ENCODE measurements at regions not wholly inside any gene's neighbourhood (a gene's known extent, or its start where the extent isn't known, plus 50 kb on each side); places are given as distances from the start of the nearest gene placed in this dataset.
"Not testable (repeated sequence)": the region's sequence is repeated elsewhere in the genome, so short reads cannot be mapped to it uniquely, and the experiment has no call there.

GRCh38 chr12:63040526-63041220, 105.7 kb upstream of the PPM1H start:
- DNase-seq (ENCODE audit: low spot score) = no peak

- no peak for DNase-seq (ENCODE audit: low spot score)
Observed at GRCh38 chr12:63038713-63039100, 103.8 kb upstream of the PPM1H start.

GRCh38 chr12:63037746-63038712, 103.1 kb upstream of the PPM1H start:
- DNase-seq (ENCODE audit: low spot score) = no peak

- no peak for DNase-seq (ENCODE audit: low spot score)
Observed at GRCh38 chr12:63036974-63037335, 102.0 kb upstream of the PPM1H start.

GRCh38 chr12:63036216-63036973, 101.4 kb upstream of the PPM1H start:
- DNase-seq (ENCODE audit: low spot score) = no peak

GRCh38 chr12:63034601-63035000, 99.7 kb upstream of the PPM1H start:
- DNase-seq (ENCODE audit: low spot score) = no peak

GRCh38 chr12:63029676-63030075, 94.7 kb upstream of the PPM1H start:
- DNase-seq (ENCODE audit: low spot score) = no peak

GRCh38 chr12:63028951-63029350, 94.0 kb upstream of the PPM1H start:
- peak; percentile 5 for DNase-seq (ENCODE audit: low spot score)

GRCh38 chr12:63025116-63025515, 90.2 kb upstream of the PPM1H start:
- DNase-seq (ENCODE audit: low spot score) = no peak

- no peak for DNase-seq (ENCODE audit: low spot score)
Observed at GRCh38 chr12:63023926-63024325, 89.0 kb upstream of the PPM1H start.

GRCh38 chr12:63021116-63021515, 86.2 kb upstream of the PPM1H start:
- no peak for DNase-seq (ENCODE audit: low spot score)

GRCh38 chr12:63020269-63020668, 85.3 kb upstream of the PPM1H start:
- DNase-seq (ENCODE audit: low spot score) = no peak

- DNase-seq (ENCODE audit: low spot score) = no peak
Observed at GRCh38 chr12:63018273-63018672, 83.3 kb upstream of the PPM1H start.

GRCh38 chr12:63013302-63013701, 78.4 kb upstream of the PPM1H start:
- DNase-seq (ENCODE audit: low spot score) = no peak

- DNase-seq (ENCODE audit: low spot score) = no peak
Observed at GRCh38 chr12:63010698-63011097, 75.7 kb upstream of the PPM1H start.

GRCh38 chr12:63008372-63008771, 73.4 kb upstream of the PPM1H start:
- no peak for DNase-seq (ENCODE audit: low spot score)

- no peak for DNase-seq (ENCODE audit: low spot score)
Observed at GRCh38 chr12:63007726-63008125, 72.8 kb upstream of the PPM1H start.

GRCh38 chr12:63006536-63006935, 71.6 kb upstream of the PPM1H start:
- DNase-seq (ENCODE audit: low spot score) = no peak

- no peak for DNase-seq (ENCODE audit: low spot score)
Observed at GRCh38 chr12:63005382-63005781, 70.4 kb upstream of the PPM1H start.

GRCh38 chr12:63003223-63003819, 68.4 kb upstream of the PPM1H start:
- no peak for DNase-seq (ENCODE audit: low spot score)

- DNase-seq (ENCODE audit: low spot score) = not testable (repeated sequence)
Observed at GRCh38 chr12:63002059-63002458, 67.1 kb upstream of the PPM1H start.

GRCh38 chr12:62998454-62998853, 63.5 kb upstream of the PPM1H start:
- no peak for DNase-seq (ENCODE audit: low spot score)

Data from NAMALWA (cell line).